Fibroblast of villous mesenchyme (primary cell): ENCODE measurements at regions not wholly inside any gene's neighbourhood (a gene's known extent, or its start where the extent isn't known, plus 50 kb on each side); places are given as distances from the start of the nearest gene placed in this dataset.

Experiments used
- DNase-seq: peaks from one replicate; pipeline ENCODE4 v3.0.0-alpha.2; 2010; ENCODE audit warnings: low read depth
- H3K4me3 ChIP-seq: 2 replicates; pipeline ENCODE4 v1.5.1; 2011; ENCODE audit warnings: low read depth, mild to moderate bottlenecking, low read length
- TF ChIP-seq, protein P1 (sequence below): IDR thresholded peaks from 2 replicates; pipeline ENCODE4 v1.5.1; 2012; ENCODE audit warnings: low read depth, mild to moderate bottlenecking, low read length; ENCODE audit not compliant: insufficient read depth

DNA sequence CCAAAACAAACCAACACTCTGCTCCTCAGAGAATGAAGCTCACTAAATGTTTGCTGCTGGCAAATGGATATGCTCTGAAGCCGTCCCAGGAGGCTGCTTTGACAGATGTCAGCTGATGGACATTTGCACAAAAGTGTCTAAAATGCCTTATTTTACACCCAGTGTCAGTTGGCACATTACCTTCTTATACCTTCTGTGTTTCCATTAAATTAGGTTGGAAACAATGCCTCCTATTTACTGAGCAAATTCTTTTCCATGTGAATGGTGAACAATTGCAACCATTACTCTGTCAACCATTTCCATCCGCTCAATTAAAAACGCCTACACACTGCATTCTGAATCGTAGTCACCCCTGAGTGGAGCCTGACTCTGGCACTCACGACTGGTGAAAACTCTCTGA, 1679.9 kb upstream of the FLRT2 start:
- no peak overlapping the region for H3K4me3 ChIP-seq
- TF ChIP-seq, protein P1, sequence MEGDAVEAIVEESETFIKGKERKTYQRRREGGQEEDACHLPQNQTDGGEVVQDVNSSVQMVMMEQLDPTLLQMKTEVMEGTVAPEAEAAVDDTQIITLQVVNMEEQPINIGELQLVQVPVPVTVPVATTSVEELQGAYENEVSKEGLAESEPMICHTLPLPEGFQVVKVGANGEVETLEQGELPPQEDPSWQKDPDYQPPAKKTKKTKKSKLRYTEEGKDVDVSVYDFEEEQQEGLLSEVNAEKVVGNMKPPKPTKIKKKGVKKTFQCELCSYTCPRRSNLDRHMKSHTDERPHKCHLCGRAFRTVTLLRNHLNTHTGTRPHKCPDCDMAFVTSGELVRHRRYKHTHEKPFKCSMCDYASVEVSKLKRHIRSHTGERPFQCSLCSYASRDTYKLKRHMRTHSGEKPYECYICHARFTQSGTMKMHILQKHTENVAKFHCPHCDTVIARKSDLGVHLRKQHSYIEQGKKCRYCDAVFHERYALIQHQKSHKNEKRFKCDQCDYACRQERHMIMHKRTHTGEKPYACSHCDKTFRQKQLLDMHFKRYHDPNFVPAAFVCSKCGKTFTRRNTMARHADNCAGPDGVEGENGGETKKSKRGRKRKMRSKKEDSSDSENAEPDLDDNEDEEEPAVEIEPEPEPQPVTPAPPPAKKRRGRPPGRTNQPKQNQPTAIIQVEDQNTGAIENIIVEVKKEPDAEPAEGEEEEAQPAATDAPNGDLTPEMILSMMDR = no peak

DNA sequence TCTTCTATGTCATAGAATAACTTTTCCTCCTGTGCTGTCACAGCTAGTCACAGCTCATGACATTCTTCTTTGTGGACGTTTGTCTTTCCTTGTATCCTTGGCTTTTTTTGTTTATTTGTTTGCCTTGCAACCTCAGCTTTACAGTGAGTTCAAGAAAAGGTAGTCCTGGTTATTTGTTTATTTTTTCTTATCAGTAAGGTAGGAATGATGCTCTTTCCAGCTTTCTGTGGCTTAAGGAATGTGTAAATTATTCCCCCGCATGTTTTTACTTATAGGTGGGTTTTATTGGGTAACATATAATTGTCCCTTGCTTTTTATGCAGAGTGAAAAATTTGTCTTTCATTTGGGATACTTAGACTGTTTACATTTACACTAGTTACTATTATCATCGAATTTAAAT, 1673.6 kb upstream of the FLRT2 start:
- DNase-seq = no peak
- no peak overlapping the region for H3K4me3 ChIP-seq
- TF ChIP-seq, protein P1 = no peak

More for the DNA sequence above, 1679.9 kb upstream of the FLRT2 start:
- DNase-seq = no peak

DNA sequence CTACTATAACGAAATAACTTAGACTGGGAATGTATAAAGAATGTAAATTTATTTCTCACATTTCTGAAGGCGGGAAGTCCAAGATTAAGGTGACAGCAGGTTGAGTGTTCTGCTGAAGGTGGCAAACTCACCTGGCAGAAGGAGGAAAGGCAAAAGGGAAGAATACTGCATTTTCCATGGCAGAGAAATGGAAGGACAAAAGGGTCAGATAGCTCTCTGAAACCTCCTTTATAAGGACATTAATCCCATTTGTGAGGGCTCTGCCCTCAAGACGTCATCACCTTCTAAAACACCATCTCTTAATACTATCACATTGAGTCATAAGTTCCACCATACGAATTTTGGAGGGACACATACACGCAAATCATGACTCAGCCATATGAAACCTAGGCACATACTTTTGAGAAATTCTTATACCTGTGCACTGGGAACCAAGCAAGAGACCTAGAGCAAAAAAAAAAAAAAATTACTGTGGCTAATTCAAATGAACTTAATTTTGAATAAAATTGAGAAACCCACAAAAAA, 1669.3 kb upstream of the FLRT2 start:
- TF ChIP-seq, protein P1 = no peak
- no peak overlapping the region for H3K4me3 ChIP-seq
- DNase-seq = no peak

DNA sequence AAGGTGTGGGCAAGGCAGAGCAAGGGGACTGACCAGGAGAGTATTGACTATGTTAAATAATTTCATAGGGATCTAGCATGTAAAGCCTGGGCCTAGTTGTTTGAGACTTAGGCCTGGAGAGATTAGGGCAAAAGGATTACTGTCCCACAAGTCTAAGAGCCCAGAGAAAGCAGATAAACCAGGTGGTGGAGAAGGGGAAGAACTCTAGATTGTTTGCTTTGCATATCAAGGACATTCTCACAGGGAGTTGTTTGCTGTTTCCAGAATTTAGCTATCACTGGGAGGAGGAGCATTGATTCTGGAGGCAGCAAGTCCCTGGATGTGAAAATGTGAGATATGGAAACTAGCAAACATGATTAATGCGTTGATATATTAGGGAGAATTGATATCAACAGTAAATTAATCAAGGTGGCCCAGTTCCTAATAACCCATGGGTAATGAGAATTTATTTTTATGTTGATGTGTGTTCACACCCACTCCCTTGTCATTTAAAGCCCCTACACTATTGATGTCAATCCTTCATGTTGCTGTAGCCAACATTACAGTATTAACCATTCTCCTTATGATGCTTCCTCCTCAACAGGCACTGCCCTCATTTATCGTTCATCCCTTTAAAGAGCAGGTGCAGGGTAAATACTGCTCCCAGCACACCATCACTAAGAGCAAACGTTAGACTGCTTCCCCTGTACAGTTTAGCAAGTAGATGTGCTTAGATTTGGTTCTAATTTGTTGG, 1666.7 kb upstream of the FLRT2 start:
- no peak overlapping the region for H3K4me3 ChIP-seq
- DNase-seq = no peak
- TF ChIP-seq, protein P1 = no peak

DNA sequence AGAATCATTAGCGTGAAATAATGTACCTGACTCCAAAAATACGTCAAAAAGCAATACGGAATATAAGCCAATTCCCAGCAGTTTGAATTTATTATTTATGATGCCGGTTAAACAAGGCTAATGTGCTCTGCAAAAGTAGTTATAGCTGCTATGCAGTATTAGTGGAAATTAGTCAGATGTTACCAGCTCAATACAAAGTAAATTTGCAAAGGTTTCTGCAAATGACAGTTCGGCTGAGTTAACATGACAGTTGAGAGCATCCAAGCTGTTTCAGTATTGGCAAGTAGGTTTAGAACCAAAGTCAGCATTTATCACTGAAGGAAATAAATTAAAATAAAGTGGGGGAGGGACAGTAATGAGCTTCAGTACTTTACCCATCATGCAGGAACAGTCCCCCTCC, 1665.8 kb upstream of the FLRT2 start:
- H3K4me3 ChIP-seq = no peak overlapping the region
- DNase-seq = no peak
- TF ChIP-seq, protein P1 = no peak

DNA sequence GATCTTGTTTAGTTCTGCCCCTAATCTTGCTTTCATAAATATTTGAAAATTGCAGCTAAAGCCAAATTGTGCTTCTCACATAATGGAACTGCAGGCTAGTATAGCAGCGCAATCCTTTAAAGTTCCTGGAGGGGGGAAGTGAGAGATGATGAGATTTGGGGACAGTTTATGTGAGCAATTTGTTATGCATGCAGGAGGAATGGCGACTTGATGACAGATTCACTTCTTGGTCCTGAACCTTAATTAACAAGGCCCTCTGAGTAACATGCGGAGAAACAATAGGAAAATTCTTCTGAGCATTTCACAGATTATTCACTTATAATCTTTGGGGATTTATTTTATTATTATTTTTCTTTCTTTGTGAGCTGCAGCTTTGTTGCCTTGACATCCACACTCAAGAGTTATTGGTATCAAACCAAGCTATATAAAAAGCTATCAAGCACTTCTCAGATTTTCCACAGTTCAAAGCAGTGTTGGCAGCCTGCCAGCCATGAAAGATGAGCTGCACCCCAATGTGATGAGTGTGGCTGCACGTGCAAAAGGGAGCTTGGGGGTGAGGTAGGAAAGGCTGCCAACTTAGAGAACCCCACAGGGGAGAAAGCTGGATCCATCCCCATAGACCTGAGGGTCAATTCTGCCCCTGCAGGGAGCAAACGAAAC, 1662.2 kb upstream of the FLRT2 start:
- H3K4me3 ChIP-seq = no peak overlapping the region
- no peak for DNase-seq
- TF ChIP-seq, protein P1 = no peak
